ENCODE measurements at regions not wholly inside any gene's neighbourhood (a gene's known extent, or its start where the extent isn't known, plus 50 kb on each side); places are given as distances from the start of the nearest gene placed in this dataset.
A peak's percentile ranks its signal among the peaks of the same experiment; 100 is the strongest.

DNA sequence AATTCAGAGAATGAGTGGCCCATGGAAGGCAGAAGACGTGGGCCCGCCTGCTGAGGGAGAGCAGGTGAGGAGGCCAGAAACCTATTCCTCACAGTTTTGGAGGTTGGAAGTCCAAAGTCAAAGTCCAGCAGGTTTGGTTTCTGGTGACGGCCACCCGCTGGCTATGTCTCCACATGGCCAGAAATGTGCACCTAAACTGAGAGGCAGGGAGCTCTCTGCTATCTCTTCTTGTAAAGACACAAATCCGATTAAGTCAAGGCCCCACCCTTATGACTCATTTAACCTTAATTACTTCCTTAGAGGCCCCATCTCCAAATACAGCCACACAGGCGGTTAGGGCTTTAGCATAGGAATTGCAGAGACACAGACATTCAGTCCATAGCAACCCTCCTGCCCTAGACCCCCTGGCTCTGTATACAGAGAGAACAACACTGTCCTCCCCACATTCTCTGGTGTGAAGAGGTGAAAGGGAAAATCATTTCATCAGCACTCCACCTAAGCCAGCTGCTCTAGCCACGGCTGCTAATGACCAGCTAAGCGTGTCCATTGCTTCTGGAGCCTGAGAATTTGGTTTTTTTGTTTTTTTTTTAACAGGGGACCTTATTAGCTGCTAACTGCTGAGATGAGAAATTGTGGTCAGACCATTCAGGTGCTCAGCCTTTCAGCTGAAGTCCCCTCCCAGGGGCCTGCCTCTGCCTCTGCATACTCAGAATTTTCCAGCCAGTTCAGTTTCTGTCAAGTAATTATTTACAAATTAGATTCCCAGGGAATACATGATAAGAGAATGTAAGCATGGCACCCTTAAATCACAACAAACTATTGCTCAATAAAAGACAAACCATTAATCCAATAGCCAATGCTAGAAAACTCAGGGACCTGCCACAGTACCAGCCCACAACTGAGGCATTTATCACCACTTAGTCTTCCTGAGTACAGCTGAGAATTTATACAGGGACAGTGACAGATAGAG lies 368.7 kb upstream of the ID2 start:
- FAIRE-seq, result peak; percentile 83
- peaks cover 0 to 26% of the 10 kb centered on the region in 2 experiments; a peak in 3 of 5 replicates for H3K27me3 ChIP-seq (ENCODE audit: control insufficient read depth in 2 of 2, insufficient read depth in 2 of 2, low read length in 2 of 2)
- H3K4me2 ChIP-seq (ENCODE audit: insufficient read depth, low read length), result peak overlapping the region; percentile 54
- ChIA-PET POLR2A (interaction anchor here (0.6 to 1.2 kb wide), 2 partner anchors 12 to 28 kb away, joined by 3 read pairs; no protein-coding TSS in a partner anchor), CTCF (ENCODE audit: low intra/inter-chr PET ratio) (interaction anchor here (0.6 kb wide), 1 partner anchor 74 kb away, joined by 3 read pairs; no protein-coding TSS in a partner anchor)
- H3K9me1 ChIP-seq (ENCODE audit: control insufficient read depth, insufficient read depth, low read length), result no peaks in the 10 kb centered on the region
- peaks cover 3% of the 10 kb centered on the region for H4K20me1 ChIP-seq (replicated peaks; ENCODE audit: control insufficient read depth, insufficient read depth, low read length)
- H3K36me3 ChIP-seq (ENCODE audit: control insufficient read depth, insufficient read depth, low read length), result no peaks in the 10 kb centered on the region
- H3K4me3 ChIP-seq, result no peak overlapping the region
- H3K9ac ChIP-seq (ENCODE audit: insufficient read depth in 1 of 2, low read depth in 2 of 2, low read length in 2 of 2), result peak overlapping the region; percentile 21 to 48; a peak in 3 of 4 replicates
- DNase-seq (ENCODE audit: extremely low read depth in 1 of 4, low spot score in 3 of 4), result peak; percentile 59 to 70 (median 59)
- H2AFZ ChIP-seq (ENCODE audit: low read depth, low read length), result peak overlapping the region; percentile 61
- no peaks in the 10 kb centered on the region for H3K9me3 ChIP-seq (replicated peaks; ENCODE audit: control insufficient read depth, insufficient read depth, low read depth, low read length)
- intact Hi-C loops (cut with micrococcal nuclease) (loop anchor here (10.0 kb wide), 1 partner anchor 372 kb away; the partner anchor contains the start of gene ID2), in situ Hi-C loops (cut with MboI) (no loop called here)
- BruUV-seq (replicated peaks), result no TSS peak
- no peaks in the 10 kb centered on the region for H3K79me2 ChIP-seq (ENCODE audit: control insufficient read depth, insufficient read depth, low read length)
- peak; percentile 79 for ATAC-seq
- 7% methylated on average over 8 of the region's 8 CpGs for WGBS (ENCODE audit: insufficient coverage, low coverage, missing lambda C conversion rate)
- H3K27ac ChIP-seq (ENCODE audit: extremely low read depth, low read depth, low read length), result peak overlapping the region; percentile 57; the same call in 2 of the 3 replicates
- peaks cover 17 to 37% of the 10 kb centered on the region in 2 experiments for H3K4me1 ChIP-seq (replicated peaks in 1 of 2; ENCODE audit: control insufficient read depth in 2 of 2, insufficient read depth in 2 of 2, low read length in 2 of 2)
- 0 out of 2 replicates have a peak, but pooled peaks have one; percentile 15 for TF ChIP-seq ETV1 (tag; conservative IDR thresholded peaks at IDR 0.05; ENCODE audit: low read depth)
- TF ChIP-seq, protein P1, sequence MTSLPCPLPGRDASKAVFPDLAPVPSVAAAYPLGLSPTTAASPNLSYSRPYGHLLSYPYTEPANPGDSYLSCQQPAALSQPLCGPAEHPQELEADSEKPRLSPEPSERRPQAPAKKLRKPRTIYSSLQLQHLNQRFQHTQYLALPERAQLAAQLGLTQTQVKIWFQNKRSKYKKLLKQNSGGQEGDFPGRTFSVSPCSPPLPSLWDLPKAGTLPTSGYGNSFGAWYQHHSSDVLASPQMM (CRISPR knock-in tag; IDR thresholded peaks at IDR 0.05), result no peak
- no peak for TF ChIP-seq TAF7 (tag; IDR thresholded peaks at IDR 0.05)
- TF ChIP-seq COPS2 (conservative IDR thresholded peaks at IDR 0.05), result no peak
- no peak for TF ChIP-seq HNRNPH1 (optimal IDR thresholded peaks at IDR 0.05; ENCODE audit: low read depth, low read length)
- TF ChIP-seq, protein P2, sequence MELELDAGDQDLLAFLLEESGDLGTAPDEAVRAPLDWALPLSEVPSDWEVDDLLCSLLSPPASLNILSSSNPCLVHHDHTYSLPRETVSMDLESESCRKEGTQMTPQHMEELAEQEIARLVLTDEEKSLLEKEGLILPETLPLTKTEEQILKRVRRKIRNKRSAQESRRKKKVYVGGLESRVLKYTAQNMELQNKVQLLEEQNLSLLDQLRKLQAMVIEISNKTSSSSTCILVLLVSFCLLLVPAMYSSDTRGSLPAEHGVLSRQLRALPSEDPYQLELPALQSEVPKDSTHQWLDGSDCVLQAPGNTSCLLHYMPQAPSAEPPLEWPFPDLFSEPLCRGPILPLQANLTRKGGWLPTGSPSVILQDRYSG (tag; conservative IDR thresholded peaks at IDR 0.05; ENCODE audit: low read depth), result no peak
- TF ChIP-seq FOSL1 (tag; conservative IDR thresholded peaks at IDR 0.05), result peak; percentile 98
- TF ChIP-seq, protein P3, sequence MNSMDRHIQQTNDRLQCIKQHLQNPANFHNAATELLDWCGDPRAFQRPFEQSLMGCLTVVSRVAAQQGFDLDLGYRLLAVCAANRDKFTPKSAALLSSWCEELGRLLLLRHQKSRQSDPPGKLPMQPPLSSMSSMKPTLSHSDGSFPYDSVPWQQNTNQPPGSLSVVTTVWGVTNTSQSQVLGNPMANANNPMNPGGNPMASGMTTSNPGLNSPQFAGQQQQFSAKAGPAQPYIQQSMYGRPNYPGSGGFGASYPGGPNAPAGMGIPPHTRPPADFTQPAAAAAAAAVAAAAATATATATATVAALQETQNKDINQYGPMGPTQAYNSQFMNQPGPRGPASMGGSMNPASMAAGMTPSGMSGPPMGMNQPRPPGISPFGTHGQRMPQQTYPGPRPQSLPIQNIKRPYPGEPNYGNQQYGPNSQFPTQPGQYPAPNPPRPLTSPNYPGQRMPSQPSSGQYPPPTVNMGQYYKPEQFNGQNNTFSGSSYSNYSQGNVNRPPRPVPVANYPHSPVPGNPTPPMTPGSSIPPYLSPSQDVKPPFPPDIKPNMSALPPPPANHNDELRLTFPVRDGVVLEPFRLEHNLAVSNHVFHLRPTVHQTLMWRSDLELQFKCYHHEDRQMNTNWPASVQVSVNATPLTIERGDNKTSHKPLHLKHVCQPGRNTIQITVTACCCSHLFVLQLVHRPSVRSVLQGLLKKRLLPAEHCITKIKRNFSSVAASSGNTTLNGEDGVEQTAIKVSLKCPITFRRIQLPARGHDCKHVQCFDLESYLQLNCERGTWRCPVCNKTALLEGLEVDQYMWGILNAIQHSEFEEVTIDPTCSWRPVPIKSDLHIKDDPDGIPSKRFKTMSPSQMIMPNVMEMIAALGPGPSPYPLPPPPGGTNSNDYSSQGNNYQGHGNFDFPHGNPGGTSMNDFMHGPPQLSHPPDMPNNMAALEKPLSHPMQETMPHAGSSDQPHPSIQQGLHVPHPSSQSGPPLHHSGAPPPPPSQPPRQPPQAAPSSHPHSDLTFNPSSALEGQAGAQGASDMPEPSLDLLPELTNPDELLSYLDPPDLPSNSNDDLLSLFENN (IDR thresholded peaks at IDR 0.05; ENCODE audit: low read depth in 2 of 2, low read length in 2 of 2), result no peak
- 0 out of 4 replicates have a peak, but pooled peaks of 1 of the 2 experiments have one; percentile 40 for TF ChIP-seq TBL1XR1 (IDR thresholded peaks at IDR 0.05; ENCODE audit: low read length in 2 of 2)
- TF ChIP-seq CBFA2T2 (conservative IDR thresholded peaks at IDR 0.05), result peak; percentile 51; the same call in 1 of the 2 replicates
- no peak for TF ChIP-seq NFATC3 (IDR thresholded peaks at IDR 0.05)
- no peak for TF ChIP-seq MCM2 (IDR thresholded peaks at IDR 0.05; ENCODE audit: low read depth)
- TF ChIP-seq CBFA2T3 (IDR thresholded peaks at IDR 0.05), result peak; percentile 68
- TF ChIP-seq RBM14 (IDR thresholded peaks at IDR 0.05; ENCODE audit: borderline replicate concordance, insufficient read depth, low read depth, low read length), result no peak
- no peak for TF ChIP-seq SMARCA5 (IDR thresholded peaks at IDR 0.05)
- TF ChIP-seq GABPB1 (CRISPR knock-in tag; IDR thresholded peaks at IDR 0.05), result no peak
- no peak for TF ChIP-seq KDM2B (CRISPR knock-in tag; IDR thresholded peaks at IDR 0.05)

Measured in K562 (cell line).